HG03135 (cell line): ENCODE measurements at regions not wholly inside any gene's neighbourhood (a gene's known extent, or its start where the extent isn't known, plus 50 kb on each side); places are given as distances from the start of the nearest gene placed in this dataset.

Experiments
- ATAC-seq: cut with Tn5 transposase; IDR thresholded peaks from one replicate; pipeline ENCODE4 v1.9.1; 2021; ENCODE audit warnings: mild to moderate bottlenecking, moderate library complexity; ENCODE audit not compliant: unreplicated experiment

- ATAC-seq, result no peak
Observed at GRCh38 chr21:28437061-28437460, 555.6 kb downstream of the LTN1 start.

- ATAC-seq, result no peak
Observed at GRCh38 chr21:28436286-28436932, 556.3 kb downstream of the LTN1 start.

- no peak for ATAC-seq
Observed at GRCh38 chr21:28431527-28432200, 561.0 kb downstream of the LTN1 start.

- no peak for ATAC-seq
Observed at GRCh38 chr21:28431022-28431421, 561.7 kb downstream of the LTN1 start.

GRCh38 chr21:28429161-28429560 is 563.5 kb downstream of the LTN1 start:
- ATAC-seq, result no peak

GRCh38 chr21:28427394-28428022 is 565.2 kb downstream of the LTN1 start:
- ATAC-seq, result no peak

GRCh38 chr21:28426545-28426944 is 566.1 kb downstream of the LTN1 start:
- ATAC-seq, result no peak

GRCh38 chr21:28423521-28424190 is 569.0 kb downstream of the LTN1 start:
- ATAC-seq, result no peak

- no peak for ATAC-seq
Observed at GRCh38 chr21:28421716-28422524, 570.8 kb downstream of the LTN1 start.

GRCh38 chr21:28419811-28420210 is 572.9 kb downstream of the LTN1 start:
- no peak for ATAC-seq

- no peak for ATAC-seq
Observed at GRCh38 chr21:28418726-28419514, 573.8 kb downstream of the LTN1 start.

- no peak for ATAC-seq
Observed at GRCh38 chr21:28410256-28410655, 582.4 kb downstream of the LTN1 start.

- ATAC-seq, result no peak
Observed at GRCh38 chr21:28402616-28402989, 590.1 kb downstream of the LTN1 start.

GRCh38 chr21:28397040-28397439 is 595.6 kb downstream of the LTN1 start:
- ATAC-seq, result no peak

- no peak for ATAC-seq
Observed at GRCh38 chr21:28396421-28396820, 596.3 kb downstream of the LTN1 start.

GRCh38 chr21:28393279-28393678 is 599.4 kb downstream of the LTN1 start:
- ATAC-seq, result no peak

- ATAC-seq, result no peak
Observed at GRCh38 chr21:28391938-28392849, 600.5 kb downstream of the LTN1 start.

- ATAC-seq, result no peak
Observed at GRCh38 chr21:28387220-28387619, 605.5 kb downstream of the LTN1 start.

- no peak for ATAC-seq
Observed at GRCh38 chr21:28385845-28386244, 606.8 kb downstream of the LTN1 start.
